GM19467 (cell line): ENCODE measurements at regions not wholly inside any gene's neighbourhood (a gene's known extent, or its start where the extent isn't known, plus 50 kb on each side); places are given as distances from the start of the nearest gene placed in this dataset.

Experiments
- ATAC-seq: cut with Tn5 transposase; IDR thresholded peaks from one replicate; pipeline ENCODE4 v1.9.1; 2021; ENCODE audit warnings: mild to moderate bottlenecking, moderate library complexity; ENCODE audit not compliant: unreplicated experiment

- ATAC-seq, result no peak
Measured at GRCh38 chr5:8314965-8315364, 446.0 kb downstream of the MTRR start.

DNA sequence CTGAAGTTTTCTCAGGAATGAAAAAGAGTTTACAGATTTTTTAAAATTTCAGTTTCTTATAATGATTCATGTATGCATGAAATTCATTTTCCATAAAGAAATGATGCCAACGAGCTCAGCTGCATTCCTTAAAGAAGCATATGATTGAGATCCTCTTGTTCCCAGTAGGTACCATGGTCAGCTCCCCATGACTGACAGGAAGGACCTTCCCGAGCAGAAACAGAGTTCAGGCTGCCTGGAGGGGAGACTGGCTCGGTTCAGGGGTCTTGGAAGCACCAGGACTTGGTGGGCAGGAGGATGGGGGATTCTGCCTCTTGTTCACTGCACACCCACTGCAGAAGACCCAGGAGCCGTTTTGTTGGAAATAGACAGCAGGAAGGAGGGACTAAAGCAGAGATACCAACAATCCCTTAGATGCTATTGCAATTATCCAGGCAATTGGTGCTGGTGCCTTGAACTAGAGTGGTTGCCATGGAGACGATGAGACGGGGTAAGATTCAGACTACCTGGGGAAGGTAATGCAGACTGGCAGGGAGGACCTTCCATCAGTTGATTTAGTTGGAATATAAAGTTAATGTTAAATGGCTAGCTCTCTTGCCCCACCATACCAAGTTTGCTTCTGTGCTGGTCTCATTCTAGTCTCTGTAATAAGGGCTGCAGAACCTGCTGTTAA lies 447.8 kb downstream of the MTRR start:
- no peak for ATAC-seq

DNA sequence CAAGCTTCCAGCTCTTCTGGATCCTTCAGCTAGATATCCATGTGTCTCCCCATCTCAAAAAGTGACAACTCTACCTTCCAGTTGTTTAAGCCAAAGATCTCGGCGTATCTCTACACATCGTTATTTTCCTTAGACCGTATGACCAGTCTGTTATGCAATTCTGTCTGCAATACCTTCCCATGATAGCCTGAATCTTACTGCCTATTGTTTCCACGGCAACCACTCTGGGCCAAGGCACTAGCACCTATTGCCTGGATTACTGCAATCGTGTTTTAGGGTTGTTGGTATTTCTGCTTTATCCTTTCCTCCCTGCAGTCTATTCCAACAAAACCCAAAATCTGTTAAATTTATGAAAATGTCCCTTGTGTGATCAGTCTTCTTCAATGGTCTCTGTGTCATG lies 448.4 kb downstream of the MTRR start:
- no peak for ATAC-seq

DNA sequence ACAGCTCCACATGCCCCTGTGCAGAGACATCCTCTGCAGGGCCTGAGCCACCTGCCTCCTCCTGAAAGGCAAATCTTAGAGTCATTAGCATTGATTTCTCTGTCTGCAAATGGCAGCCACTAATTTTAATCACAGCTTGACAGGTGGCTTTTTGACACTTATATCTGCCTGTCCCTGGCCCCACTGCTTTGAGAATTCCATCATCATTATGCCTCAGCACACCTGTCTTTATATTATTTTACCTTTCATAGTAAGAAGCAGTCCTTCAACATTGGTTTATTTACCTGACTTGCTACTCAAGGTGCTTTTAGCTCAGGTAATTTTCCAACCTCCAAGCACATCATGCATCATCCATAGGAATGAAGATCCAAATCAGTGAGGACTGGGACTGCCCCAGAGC lies 451.3 kb downstream of the MTRR start:
- no peak for ATAC-seq

- no peak for ATAC-seq
Measured at GRCh38 chr5:8321272-8321671, 452.3 kb downstream of the MTRR start.

GRCh38 chr5:8322484-8322883 lies 453.5 kb downstream of the MTRR start:
- ATAC-seq, result no peak

- ATAC-seq, result no peak
Measured at GRCh38 chr5:8327016-8327415, 458.1 kb downstream of the MTRR start.

- ATAC-seq, result no peak
Measured at GRCh38 chr5:8329773-8330172, 460.8 kb downstream of the MTRR start.

DNA sequence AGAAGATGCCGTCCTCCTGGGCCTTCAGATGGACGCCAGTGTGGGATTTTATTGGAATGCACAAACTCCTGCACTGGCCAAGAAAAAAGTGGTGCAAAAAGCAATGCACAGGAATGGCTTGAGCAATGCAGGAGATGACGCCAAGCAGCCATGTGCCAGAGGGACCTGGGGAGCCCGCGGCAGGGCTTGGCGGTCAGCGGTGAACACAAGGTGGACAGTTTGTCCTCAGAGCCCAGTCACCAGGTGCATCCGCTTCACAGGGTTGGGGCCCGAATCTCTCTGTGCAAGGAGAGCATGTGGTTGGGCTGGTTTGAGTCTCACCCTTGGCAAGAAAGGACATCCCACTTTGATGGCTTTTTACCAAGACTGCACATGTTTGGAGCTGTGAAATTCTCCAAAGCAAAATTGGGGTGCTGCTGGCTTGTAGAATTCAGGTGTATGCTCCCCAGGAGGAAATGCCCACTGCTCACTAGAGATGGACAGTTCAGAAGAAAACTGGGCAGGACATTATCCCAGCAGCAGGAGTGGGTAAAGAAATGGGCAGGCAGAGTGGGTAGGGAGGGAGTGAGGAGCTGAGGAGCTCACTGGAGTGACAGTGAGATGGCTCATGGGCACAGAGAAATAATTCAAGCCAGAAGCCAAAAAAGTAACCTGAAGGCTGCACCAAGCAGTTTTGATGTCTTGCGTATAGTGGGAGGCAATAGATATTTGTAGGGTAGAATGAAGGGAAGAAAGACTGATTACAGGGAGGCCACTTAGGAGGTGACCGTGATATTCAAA lies 463.9 kb downstream of the MTRR start:
- ATAC-seq, result no peak

DNA sequence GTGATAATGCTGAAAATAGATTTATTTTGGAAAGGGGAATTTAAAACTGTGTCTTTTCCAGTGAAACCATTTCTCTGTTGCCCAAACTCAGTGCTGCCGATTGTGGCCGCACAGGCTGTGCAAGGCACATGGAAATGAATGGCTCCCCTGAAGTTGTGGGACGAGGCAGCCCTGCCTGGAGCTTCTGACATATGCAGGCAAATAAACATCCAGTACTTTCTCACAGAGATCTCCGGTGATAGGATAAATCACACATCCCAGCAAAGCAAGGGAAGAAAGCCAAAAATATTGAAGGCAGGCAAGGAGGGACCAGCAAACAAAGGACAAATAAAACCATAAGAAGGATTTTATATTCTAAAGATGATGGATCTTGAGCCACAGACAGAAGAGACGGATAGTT lies 464.5 kb downstream of the MTRR start:
- ATAC-seq, result no peak

- ATAC-seq, result no peak
Measured at GRCh38 chr5:8333977-8334376, 465.0 kb downstream of the MTRR start.

DNA sequence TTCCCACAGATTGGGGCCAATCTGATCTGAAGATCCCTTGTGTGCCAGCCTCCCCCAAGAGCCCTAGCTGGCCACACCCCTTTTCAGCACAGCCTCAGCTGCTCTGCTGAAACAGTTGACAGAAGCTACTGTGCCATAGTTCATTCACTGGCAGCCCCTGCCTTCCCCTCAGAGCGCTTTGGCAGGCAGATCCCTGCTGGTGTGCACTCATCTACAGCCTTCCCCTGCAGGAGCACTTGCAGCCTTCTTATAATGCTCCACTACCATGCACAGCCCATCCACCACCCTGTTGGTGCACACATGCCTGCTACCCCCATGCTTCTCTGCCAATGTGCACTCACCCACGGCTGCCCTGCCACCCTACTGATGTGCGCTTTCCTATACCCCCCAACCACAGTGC lies 471.3 kb downstream of the MTRR start:
- no peak for ATAC-seq

DNA sequence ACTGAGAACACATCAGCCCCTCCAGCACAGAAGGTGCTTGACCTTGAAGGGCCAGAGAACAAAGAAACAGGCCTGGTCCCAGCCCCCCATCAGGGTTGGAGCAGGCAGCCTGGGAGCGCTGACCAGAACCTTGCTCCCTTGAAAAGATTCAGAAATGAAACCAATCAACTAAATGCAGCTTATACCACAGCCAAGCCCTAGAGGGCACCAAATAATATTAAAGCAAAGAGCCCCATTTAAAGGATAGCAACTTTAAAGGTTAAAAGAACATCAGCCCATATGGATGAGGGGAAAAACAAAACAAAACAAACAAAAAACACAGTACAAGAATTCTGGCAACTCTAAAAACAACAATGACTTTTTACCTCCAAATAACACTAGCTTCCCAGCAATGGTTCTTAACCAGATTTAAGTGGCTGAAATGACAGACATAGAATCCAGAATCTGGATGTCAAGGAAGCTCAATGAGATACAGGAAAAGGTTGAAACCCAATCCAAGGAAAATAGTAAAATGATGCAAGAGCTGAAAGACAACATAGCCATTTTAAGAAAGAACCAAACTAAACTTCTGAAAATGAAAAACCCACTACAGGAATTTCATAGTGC lies 471.9 kb downstream of the MTRR start:
- no peak for ATAC-seq

GRCh38 chr5:8341406-8341805 lies 472.5 kb downstream of the MTRR start:
- no peak for ATAC-seq

DNA sequence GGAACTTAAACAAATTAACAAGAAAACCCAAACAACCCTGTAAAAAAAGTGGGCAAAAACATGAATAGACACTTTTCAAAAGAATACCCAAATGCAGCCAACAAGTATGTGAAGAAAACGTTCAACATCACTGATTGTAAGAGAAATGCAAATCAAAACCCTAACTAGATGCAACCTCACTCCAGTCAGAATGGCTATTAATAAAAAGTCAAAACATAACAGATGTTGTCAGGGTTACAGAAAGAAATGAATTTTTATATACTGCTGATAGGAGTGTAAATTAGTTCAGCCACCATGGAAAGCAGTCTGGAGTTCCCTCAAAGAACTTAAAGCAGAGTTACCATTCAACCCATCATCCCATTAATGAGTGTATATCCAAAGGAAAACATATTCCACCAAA lies 479.0 kb downstream of the MTRR start:
- ATAC-seq, result no peak

- peak; percentile 73 for ATAC-seq
Measured at GRCh38 chr5:8349855-8350254, 480.9 kb downstream of the MTRR start.

GRCh38 chr5:8350644-8351339 lies 481.8 kb downstream of the MTRR start:
- no peak for ATAC-seq

GRCh38 chr5:8355981-8356380 lies 487.0 kb downstream of the MTRR start:
- no peak for ATAC-seq

DNA sequence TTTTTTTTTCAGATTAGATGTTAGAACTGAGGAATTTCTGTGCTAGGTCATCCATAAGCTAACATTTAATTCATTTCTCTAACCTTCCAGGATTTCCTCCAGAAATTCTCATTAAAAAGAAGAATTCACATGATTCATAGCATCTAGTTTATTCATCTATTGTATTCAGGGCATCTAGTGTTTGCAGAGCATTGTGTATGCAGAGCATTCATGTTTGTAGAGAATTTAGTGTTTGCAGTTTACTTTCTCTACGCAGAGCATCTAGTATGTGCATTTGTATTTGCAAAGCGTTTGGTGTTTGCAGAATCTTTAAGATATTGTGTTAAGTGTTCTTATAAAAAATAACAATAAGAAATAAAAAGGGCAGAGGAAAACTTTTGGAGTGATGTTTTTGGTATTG lies 491.1 kb downstream of the MTRR start:
- no peak for ATAC-seq

GRCh38 chr5:8362495-8362894 lies 493.5 kb downstream of the MTRR start:
- no peak for ATAC-seq

GRCh38 chr5:8363138-8363537 lies 494.2 kb downstream of the MTRR start:
- no peak for ATAC-seq

DNA sequence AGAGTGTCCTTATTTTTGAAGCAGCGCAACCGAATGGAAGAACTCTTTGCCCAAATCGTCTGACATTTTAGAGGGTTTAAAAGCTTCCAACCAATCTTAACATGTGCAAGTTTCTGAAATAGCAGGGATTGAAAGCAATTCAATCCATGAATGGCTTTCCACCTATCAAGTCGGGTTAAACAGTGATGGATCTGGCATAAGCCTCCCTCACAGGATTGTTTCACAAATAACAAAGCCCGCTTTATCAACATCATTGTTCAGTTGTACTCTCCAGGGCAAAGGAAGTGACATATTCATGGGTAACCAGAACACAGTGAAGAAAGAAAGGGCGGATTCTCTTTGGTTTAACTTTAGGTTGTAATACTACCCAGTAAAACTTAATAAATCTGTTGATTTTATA lies 497.3 kb downstream of the MTRR start:
- ATAC-seq, result no peak
